ENCODE measurements at regions not wholly inside any gene's neighbourhood (a gene's known extent, or its start where the extent isn't known, plus 50 kb on each side); places are given as distances from the start of the nearest gene placed in this dataset.

GRCh38 chr14:51574009-51574408, 77.7 kb upstream of the FRMD6 start:
- H3K27me3 ChIP-seq (ENCODE audit: control insufficient read depth in 1 of 2, insufficient read depth in 2 of 2, low read length in 2 of 2): peaks cover 0 to 2% of the 10 kb centered on the region in 2 experiments; a peak in 1 of 5 replicates
- H3K4me1 ChIP-seq (ENCODE audit: insufficient read depth, low read length): peaks cover 34% of the 10 kb centered on the region
- in situ Hi-C loops (cut with HindIII; ENCODE audit: extremely low pct_ligation_motif_present, low pct_unique_long_range_greater_than_20kb): no loop called here
- TF ChIP-seq CCAR2 (optimal IDR thresholded peaks at IDR 0.05; ENCODE audit: low read depth, low read length) (no peak), FOXA3 (CRISPR knock-in tag; IDR thresholded peaks at IDR 0.05) (peak; percentile 9; the same call in 1 of the 2 replicates), CEBPG (CRISPR knock-in tag; IDR thresholded peaks at IDR 0.05) (peak; percentile 40; the same call in 1 of the 2 replicates)
- H3K9me3 ChIP-seq (ENCODE audit: low read length): no peaks in the 10 kb centered on the region
- H3K9ac ChIP-seq (ENCODE audit: insufficient read depth, low read depth, low read length): no peak overlapping the region
- no peak overlapping the region for H3K4me2 ChIP-seq (ENCODE audit: low read depth, low read length)
- ChIA-PET CTCF (ENCODE audit: low intra/inter-chr PET ratio, low total read pairs) (no interaction called here), POLR2A (no interaction called here)
- intact Hi-C loops (cut with micrococcal nuclease; ENCODE audit: unreplicated experiment): no loop called here
- no peak overlapping the region for H3K4me3 ChIP-seq (replicated peaks in 1 of 3; ENCODE audit: insufficient read depth in 1 of 3, low read depth in 2 of 3, low read length in 3 of 3)
- H3K27ac ChIP-seq (ENCODE audit: extremely low read length, insufficient read depth, low read length): no peak overlapping the region
- DNase-seq (ENCODE audit: low spot score): no peak
- H2AFZ ChIP-seq (ENCODE audit: low read length): no peak overlapping the region
- BruUV-seq (replicated peaks): no TSS peak
- FAIRE-seq: no peak
- no peak for ATAC-seq
- H3K79me2 ChIP-seq (ENCODE audit: insufficient read depth, low read length): no peaks in the 10 kb centered on the region
- H3K36me3 ChIP-seq (replicated peaks in 1 of 2; ENCODE audit: control insufficient read depth in 1 of 2, insufficient read depth in 2 of 2, low read length in 2 of 2): no peaks in the 10 kb centered on the region
- H4K20me1 ChIP-seq (ENCODE audit: insufficient read depth, low read length): no peaks in the 10 kb centered on the region

GRCh38 chr14:51575349-51576116, 76.2 kb upstream of the FRMD6 start:
- no peaks in the 10 kb centered on the region for H3K9me3 ChIP-seq (ENCODE audit: low read length)
- 17% methylated on average over 11 of the region's 11 CpGs for WGBS (ENCODE audit: low lambda C conversion rate)
- ChIA-PET POLR2A (interaction anchor here (0.9 kb wide), 1 partner anchor 76 kb away, joined by 3 read pairs; the partner anchor contains the start of gene FRMD6), CTCF (ENCODE audit: low intra/inter-chr PET ratio, low total read pairs) (no interaction called here)
- H3K4me2 ChIP-seq (ENCODE audit: low read depth, low read length): peak overlapping the region; percentile 83
- peaks cover 34% of the 10 kb centered on the region for H3K4me1 ChIP-seq (ENCODE audit: insufficient read depth, low read length)
- H3K27ac ChIP-seq (ENCODE audit: extremely low read length, insufficient read depth, low read length): no peak overlapping the region
- ATAC-seq (peak; percentile 86), DNase-seq (ENCODE audit: low spot score) (peak; percentile 60), FAIRE-seq (peak; percentile 81)
- H3K4me3 ChIP-seq (replicated peaks in 1 of 3; ENCODE audit: insufficient read depth in 1 of 3, low read depth in 2 of 3, low read length in 3 of 3): peak overlapping the region in 2 of 3 experiments; percentile 30 to 57; a peak in 3 of 6 replicates
- H2AFZ ChIP-seq (ENCODE audit: low read length): peak overlapping the region; percentile 78
- H3K79me2 ChIP-seq (ENCODE audit: insufficient read depth, low read length): no peaks in the 10 kb centered on the region
- intact Hi-C loops (cut with micrococcal nuclease; ENCODE audit: unreplicated experiment): loop anchor here (5.0 kb wide), 1 partner anchor 62 kb away; no protein-coding TSS in a partner anchor
- in situ Hi-C loops (cut with HindIII; ENCODE audit: extremely low pct_ligation_motif_present, low pct_unique_long_range_greater_than_20kb): no loop called here
- peak overlapping the region; percentile 41; the same call in 1 of the 2 replicates for H3K9ac ChIP-seq (ENCODE audit: insufficient read depth, low read depth, low read length)
- H3K36me3 ChIP-seq (replicated peaks in 1 of 2; ENCODE audit: control insufficient read depth in 1 of 2, insufficient read depth in 2 of 2, low read length in 2 of 2): no peaks in the 10 kb centered on the region
- BruUV-seq (replicated peaks): TSS peak; percentile 98
- H3K27me3 ChIP-seq (ENCODE audit: control insufficient read depth in 1 of 2, insufficient read depth in 2 of 2, low read length in 2 of 2): peaks cover 0 to 2% of the 10 kb centered on the region in 2 experiments; a peak in 1 of 5 replicates
- H4K20me1 ChIP-seq (ENCODE audit: insufficient read depth, low read length): no peaks in the 10 kb centered on the region
- no peak for TF ChIP-seq HNRNPUL1 (IDR thresholded peaks at IDR 0.05; ENCODE audit: low read depth, low read length)
- no peak for TF ChIP-seq SKIL (CRISPR knock-in tag; IDR thresholded peaks at IDR 0.05; ENCODE audit: borderline replicate concordance)
- no peak for TF ChIP-seq LBX2 (CRISPR knock-in tag; IDR thresholded peaks at IDR 0.05; ENCODE audit: borderline replicate concordance)
- TF ChIP-seq ZNF550 (CRISPR knock-in tag; IDR thresholded peaks at IDR 0.05; ENCODE audit: borderline replicate concordance): no peak
- TF ChIP-seq HHEX (CRISPR knock-in tag; IDR thresholded peaks at IDR 0.05): no peak
- TF ChIP-seq ZNF839 (CRISPR knock-in tag; IDR thresholded peaks at IDR 0.05; ENCODE audit: borderline replicate concordance): no peak
- TF ChIP-seq CEBPB (IDR thresholded peaks at IDR 0.05; ENCODE audit: borderline replicate concordance, low read depth, low read length): peak; percentile 60; the same call in 1 of the 2 replicates
- TF ChIP-seq NFKB2 (CRISPR knock-in tag; IDR thresholded peaks at IDR 0.05; ENCODE audit: borderline replicate concordance): no peak
- TF ChIP-seq ZBTB33 (CRISPR knock-in tag; IDR thresholded peaks at IDR 0.05): no peak
- TF ChIP-seq SRSF9 (IDR thresholded peaks at IDR 0.05; ENCODE audit: borderline replicate concordance, insufficient read depth, low read depth, low read length, poor library complexity, severe bottlenecking): no peak

All from HepG2 (cell line).